ENCODE measurements at regions not wholly inside any gene's neighbourhood (a gene's known extent, or its start where the extent isn't known, plus 50 kb on each side); places are given as distances from the start of the nearest gene placed in this dataset.

- Mint-ChIP-seq H3K4me1 (no peaks in the 10 kb centered on the region), H3K27ac (ENCODE audit: low read depth) (no peak overlapping the region), H3K36me3 (ENCODE audit: insufficient read depth) (no peaks in the 10 kb centered on the region), H3K27me3 (no peaks in the 10 kb centered on the region), H3K4me3 (no peak overlapping the region), H3K9me3 (no peaks in the 10 kb centered on the region)
- no peak for DNase-seq (ENCODE audit: low spot score in 2 of 2)
- no peak for ATAC-seq (replicated peaks; ENCODE audit: extremely low read depth, poor library complexity, severe bottlenecking)
These were observed 530.8 kb downstream of the SHQ1 start for GRCh38 chr3:72317491-72317890.

- H3K4me3 Mint-ChIP-seq: no peak overlapping the region
- no peaks in the 10 kb centered on the region for H3K9me3 Mint-ChIP-seq
- no peak for ATAC-seq (replicated peaks; ENCODE audit: extremely low read depth, poor library complexity, severe bottlenecking)
- H3K4me1 Mint-ChIP-seq: no peaks in the 10 kb centered on the region
- H3K27ac Mint-ChIP-seq (ENCODE audit: low read depth): no peak overlapping the region
- H3K27me3 Mint-ChIP-seq: no peaks in the 10 kb centered on the region
- no peak for DNase-seq (ENCODE audit: low spot score in 2 of 2)
- no peaks in the 10 kb centered on the region for H3K36me3 Mint-ChIP-seq (ENCODE audit: insufficient read depth)
These were observed 531.6 kb downstream of the SHQ1 start for GRCh38 chr3:72316501-72317279.

GRCh38 chr3:72313308-72313707 is 528.4 kb upstream of the PROK2 start:
- H3K4me3 Mint-ChIP-seq: no peak overlapping the region
- H3K9me3 Mint-ChIP-seq: no peaks in the 10 kb centered on the region
- peak overlapping the region; percentile 5 for H3K27ac Mint-ChIP-seq (ENCODE audit: low read depth)
- H3K36me3 Mint-ChIP-seq (ENCODE audit: insufficient read depth): no peaks in the 10 kb centered on the region
- DNase-seq (ENCODE audit: low spot score in 2 of 2) (no peak), ATAC-seq (replicated peaks; ENCODE audit: extremely low read depth, poor library complexity, severe bottlenecking) (no peak)
- peaks cover 10% of the 10 kb centered on the region for H3K4me1 Mint-ChIP-seq
- no peaks in the 10 kb centered on the region for H3K27me3 Mint-ChIP-seq

DNA sequence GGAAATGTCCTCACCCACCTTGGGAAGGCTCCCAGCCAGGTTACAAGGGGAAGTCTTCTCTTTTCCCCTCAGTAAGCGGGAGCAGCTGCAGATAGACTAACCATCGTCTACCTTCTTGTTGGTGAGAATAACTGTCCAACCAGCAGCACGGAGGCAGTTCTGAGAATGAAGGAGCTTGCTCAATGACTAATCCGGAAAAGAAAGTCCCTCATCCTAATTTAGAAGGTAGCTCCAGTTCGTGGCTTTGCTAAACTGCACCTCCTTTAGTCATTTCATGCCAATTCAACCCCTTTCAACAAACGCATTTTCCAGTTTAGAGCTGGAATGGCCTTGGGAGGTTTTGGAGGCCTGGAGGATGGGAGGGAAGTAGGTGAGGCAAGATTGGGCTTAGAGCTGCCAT is 527.4 kb upstream of the PROK2 start:
- ATAC-seq (replicated peaks; ENCODE audit: extremely low read depth, poor library complexity, severe bottlenecking) (no peak), DNase-seq (ENCODE audit: low spot score in 2 of 2) (no peak)
- Mint-ChIP-seq H3K27me3 (no peaks in the 10 kb centered on the region), H3K4me3 (no peak overlapping the region), H3K27ac (ENCODE audit: low read depth) (no peak overlapping the region), H3K36me3 (ENCODE audit: insufficient read depth) (no peaks in the 10 kb centered on the region), H3K4me1 (peaks cover 10% of the 10 kb centered on the region), H3K9me3 (no peaks in the 10 kb centered on the region)

DNA sequence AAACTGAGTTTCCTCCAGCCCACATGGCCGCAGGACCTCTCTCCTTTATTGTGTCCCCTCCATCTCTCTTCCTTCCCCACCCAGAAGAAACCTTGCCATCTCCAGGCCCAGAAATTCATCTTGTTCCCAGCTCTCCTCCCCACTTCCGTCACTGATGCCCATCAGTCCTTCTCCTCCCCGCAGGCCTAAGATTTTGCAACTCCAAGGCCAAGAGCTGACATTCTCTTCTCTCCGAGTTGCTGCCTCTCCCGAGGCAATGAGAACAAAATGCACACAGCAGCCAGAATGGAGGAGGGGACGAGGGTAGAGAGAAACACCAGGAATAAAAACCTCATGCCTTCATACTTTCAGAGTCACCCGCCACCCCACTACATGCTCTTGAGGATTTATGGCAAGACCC is 526.5 kb upstream of the PROK2 start:
- Mint-ChIP-seq H3K36me3 (ENCODE audit: insufficient read depth) (no peaks in the 10 kb centered on the region), H3K27ac (ENCODE audit: low read depth) (no peak overlapping the region), H3K27me3 (no peaks in the 10 kb centered on the region), H3K9me3 (no peaks in the 10 kb centered on the region), H3K4me1 (peaks cover 10% of the 10 kb centered on the region), H3K4me3 (no peak overlapping the region)
- DNase-seq (ENCODE audit: low spot score in 2 of 2) (no peak), ATAC-seq (replicated peaks; ENCODE audit: extremely low read depth, poor library complexity, severe bottlenecking) (no peak)

DNA sequence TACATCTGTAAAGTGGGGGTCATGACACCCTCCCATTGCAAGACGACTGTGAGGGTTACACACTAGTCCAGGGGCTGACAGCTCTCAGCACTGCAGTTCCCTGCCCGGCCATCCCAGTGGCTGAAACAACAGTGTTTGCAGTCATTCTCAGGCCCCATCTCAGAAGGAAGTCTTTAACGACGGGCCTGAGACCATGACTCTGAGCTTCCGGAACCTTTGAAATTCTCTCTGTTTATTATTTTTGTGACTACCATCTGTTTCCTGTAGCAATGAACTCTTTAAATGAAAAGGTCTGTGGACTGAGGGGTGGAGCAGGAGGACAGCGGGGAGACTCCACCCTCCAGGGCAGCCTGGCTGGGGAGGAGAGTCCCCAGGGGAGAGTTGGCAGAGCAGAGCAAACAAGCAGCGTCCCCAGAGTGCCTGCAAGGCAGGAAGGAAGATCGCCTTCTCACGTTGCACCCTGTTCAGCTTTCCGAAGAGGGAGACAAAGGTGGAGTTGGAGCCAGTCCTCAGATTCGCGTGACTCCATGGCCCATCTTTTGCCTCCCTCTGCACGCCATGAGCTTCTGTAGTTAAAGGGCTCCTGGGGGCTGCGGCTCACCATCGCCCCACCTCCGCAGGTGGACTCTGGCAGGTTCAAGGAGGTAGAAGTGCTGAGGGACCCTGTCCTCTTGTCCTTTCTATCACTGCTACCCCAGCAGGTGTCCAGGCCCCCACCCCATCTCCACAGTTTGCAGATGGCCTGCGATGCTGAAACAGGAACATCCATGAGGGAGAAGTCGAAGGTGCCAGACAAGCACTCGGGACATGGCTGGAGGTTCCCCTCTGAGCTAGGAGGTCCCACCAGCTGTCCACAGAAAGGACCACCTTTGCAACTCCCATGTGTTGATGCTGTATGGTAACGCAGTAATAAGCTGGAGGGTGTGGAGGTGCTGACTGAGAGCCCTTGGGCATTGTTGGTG is 525.8 kb upstream of the PROK2 start:
- ATAC-seq (replicated peaks; ENCODE audit: extremely low read depth, poor library complexity, severe bottlenecking): peak; percentile 50

DNA sequence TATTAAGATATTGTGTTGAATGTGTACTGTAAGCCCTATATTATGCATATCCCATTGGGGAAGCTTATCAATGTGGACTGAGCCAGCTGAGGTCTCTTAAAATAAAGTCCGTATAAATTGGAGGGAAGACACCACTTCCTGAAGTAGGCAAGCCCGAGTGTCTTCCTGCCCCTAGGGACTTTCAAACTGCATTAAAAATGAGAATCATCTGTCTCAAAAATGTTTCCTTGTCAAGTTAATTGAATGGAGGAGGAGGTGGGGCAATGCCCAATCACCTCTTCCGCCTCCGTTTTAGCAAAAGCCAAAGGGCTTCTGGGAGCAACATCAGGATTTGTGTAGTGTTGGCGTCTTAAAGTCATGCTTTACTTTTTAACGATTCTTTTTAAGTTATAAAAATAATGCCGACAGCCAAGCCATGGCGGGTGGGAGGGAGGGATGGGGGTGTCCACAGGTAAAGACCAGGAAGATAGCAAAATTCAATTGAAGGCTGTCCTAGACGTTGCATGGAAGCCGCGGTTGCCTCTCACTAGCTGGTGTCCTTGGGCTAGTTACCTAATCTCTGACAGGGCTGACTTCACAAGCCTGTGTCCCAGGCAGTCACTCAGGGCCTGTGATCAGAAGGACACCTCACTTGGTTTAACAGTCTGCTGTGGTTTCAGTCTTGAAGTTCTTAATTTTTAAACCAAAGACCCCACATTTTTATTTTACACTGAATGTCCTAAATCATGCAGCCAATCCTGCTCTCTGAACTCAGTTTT is 524.9 kb upstream of the PROK2 start:
- DNase-seq (ENCODE audit: low spot score in 2 of 2) (no peak), ATAC-seq (replicated peaks; ENCODE audit: extremely low read depth, poor library complexity, severe bottlenecking) (no peak)
- Mint-ChIP-seq H3K27me3 (peaks cover 16% of the 10 kb centered on the region), H3K4me1 (peaks cover 10% of the 10 kb centered on the region), H3K27ac (ENCODE audit: low read depth) (no peak overlapping the region), H3K36me3 (ENCODE audit: insufficient read depth) (no peaks in the 10 kb centered on the region), H3K4me3 (no peak overlapping the region), H3K9me3 (no peaks in the 10 kb centered on the region)

More for the DNA sequence above, 525.8 kb upstream of the PROK2 start:
- no peaks in the 10 kb centered on the region for H3K9me3 Mint-ChIP-seq
- H3K4me1 Mint-ChIP-seq: peaks cover 10% of the 10 kb centered on the region
- DNase-seq (ENCODE audit: low spot score in 2 of 2): no peak
- no peak overlapping the region for H3K4me3 Mint-ChIP-seq
- H3K27me3 Mint-ChIP-seq: peaks cover 7% of the 10 kb centered on the region
- H3K27ac Mint-ChIP-seq (ENCODE audit: low read depth): no peak overlapping the region
- H3K36me3 Mint-ChIP-seq (ENCODE audit: insufficient read depth): no peaks in the 10 kb centered on the region

- H3K9me3 Mint-ChIP-seq: no peaks in the 10 kb centered on the region
- ATAC-seq (replicated peaks; ENCODE audit: extremely low read depth, poor library complexity, severe bottlenecking) (no peak), DNase-seq (ENCODE audit: low spot score in 2 of 2) (no peak)
- peaks cover 10% of the 10 kb centered on the region for H3K4me1 Mint-ChIP-seq
- no peak overlapping the region for H3K27ac Mint-ChIP-seq (ENCODE audit: low read depth)
- H3K27me3 Mint-ChIP-seq: peaks cover 25% of the 10 kb centered on the region
- H3K4me3 Mint-ChIP-seq: no peak overlapping the region
- H3K36me3 Mint-ChIP-seq (ENCODE audit: insufficient read depth): no peaks in the 10 kb centered on the region
These were observed 523.7 kb upstream of the PROK2 start for GRCh38 chr3:72308641-72309040.

- H3K9me3 Mint-ChIP-seq: no peaks in the 10 kb centered on the region
- H3K27ac Mint-ChIP-seq (ENCODE audit: low read depth): peak overlapping the region; percentile 21
- DNase-seq (ENCODE audit: low spot score in 2 of 2): no peak
- no peak for ATAC-seq (replicated peaks; ENCODE audit: extremely low read depth, poor library complexity, severe bottlenecking)
- peaks cover 25% of the 10 kb centered on the region for H3K27me3 Mint-ChIP-seq
- H3K4me1 Mint-ChIP-seq: peaks cover 10% of the 10 kb centered on the region
- H3K36me3 Mint-ChIP-seq (ENCODE audit: insufficient read depth): no peaks in the 10 kb centered on the region
- no peak overlapping the region for H3K4me3 Mint-ChIP-seq
These were observed 522.6 kb upstream of the PROK2 start for GRCh38 chr3:72307438-72308115.

GRCh38 chr3:72306800-72307341 is 521.9 kb upstream of the PROK2 start:
- Mint-ChIP-seq H3K27ac (ENCODE audit: low read depth) (peak overlapping the region; percentile 21), H3K27me3 (peaks cover 27% of the 10 kb centered on the region), H3K4me1 (peaks cover 10% of the 10 kb centered on the region), H3K36me3 (ENCODE audit: insufficient read depth) (no peaks in the 10 kb centered on the region), H3K4me3 (no peak overlapping the region), H3K9me3 (no peaks in the 10 kb centered on the region)
- no peak for DNase-seq (ENCODE audit: low spot score in 2 of 2)
- ATAC-seq (replicated peaks; ENCODE audit: extremely low read depth, poor library complexity, severe bottlenecking): no peak

- H3K27me3 Mint-ChIP-seq: peaks cover 35% of the 10 kb centered on the region
- no peak overlapping the region for H3K4me3 Mint-ChIP-seq
- H3K27ac Mint-ChIP-seq (ENCODE audit: low read depth): no peak overlapping the region
- no peaks in the 10 kb centered on the region for H3K9me3 Mint-ChIP-seq
- DNase-seq (ENCODE audit: low spot score in 2 of 2) (no peak), ATAC-seq (replicated peaks; ENCODE audit: extremely low read depth, poor library complexity, severe bottlenecking) (no peak)
- H3K4me1 Mint-ChIP-seq: no peaks in the 10 kb centered on the region
- no peaks in the 10 kb centered on the region for H3K36me3 Mint-ChIP-seq (ENCODE audit: insufficient read depth)
These were observed 519.0 kb upstream of the PROK2 start for GRCh38 chr3:72303926-72304325.

DNA sequence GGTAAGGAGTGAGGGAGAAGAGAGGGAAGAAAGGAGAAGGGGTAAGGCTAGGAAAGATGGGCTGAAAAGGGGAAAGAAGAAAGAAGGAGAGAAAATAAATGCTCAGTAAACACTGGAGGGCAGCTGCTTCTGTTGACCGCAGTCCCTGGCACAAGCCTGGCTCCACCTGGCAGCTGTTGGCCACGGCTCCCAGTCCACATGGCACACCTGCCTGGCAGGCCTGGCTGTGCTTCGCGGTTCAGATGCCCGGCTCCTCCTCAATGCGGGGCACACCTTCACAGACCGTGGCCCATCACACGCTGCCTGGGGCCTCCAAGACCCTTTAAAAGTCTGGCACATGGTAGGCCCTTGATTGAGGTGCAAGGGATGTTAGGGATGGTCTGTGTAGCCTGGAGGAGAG is 516.8 kb upstream of the PROK2 start:
- Mint-ChIP-seq H3K4me3 (no peak overlapping the region), H3K27me3 (peaks cover 35% of the 10 kb centered on the region), H3K9me3 (no peaks in the 10 kb centered on the region), H3K36me3 (ENCODE audit: insufficient read depth) (no peaks in the 10 kb centered on the region), H3K27ac (ENCODE audit: low read depth) (no peak overlapping the region), H3K4me1 (no peaks in the 10 kb centered on the region)
- ATAC-seq (replicated peaks; ENCODE audit: extremely low read depth, poor library complexity, severe bottlenecking) (no peak), DNase-seq (ENCODE audit: low spot score in 2 of 2) (no peak)

Measured in central memory CD8-positive, alpha-beta T cell (primary cell).